ENCODE measurements at regions not wholly inside any gene's neighbourhood (a gene's known extent, or its start where the extent isn't known, plus 50 kb on each side); places are given as distances from the start of the nearest gene placed in this dataset.
A peak's percentile ranks its signal among the peaks of the same experiment; 100 is the strongest.

GRCh38 chr12:65607401-65607841 lies 216.9 kb upstream of the HMGA2 start:
- 72% methylated on average over 3 of the region's 3 CpGs for WGBS (ENCODE audit: missing lambda C conversion rate)
- no peak for DNase-seq (ENCODE audit: low read depth in 1 of 2, low spot score in 1 of 2)
- Histone ChIP-seq H3K27ac (no peak overlapping the region), H3K9me3 (peaks cover 10% of the 10 kb centered on the region; the same call in 1 of the 3 replicates), H3K4me1 (peaks cover 15% of the 10 kb centered on the region), H3K4me3 (no peak overlapping the region), H3K4me2 (no peak overlapping the region)
- POLR2A ChIA-PET, result no interaction called here
- CTCF ChIA-PET, result interaction anchor here (0.6 to 1.4 kb wide), 2 partner anchors 429 to 574 kb away, joined by 3 read pairs; no protein-coding TSS in a partner anchor
- ATAC-seq, result no peak
- TF ChIP-seq NPAS2 (CRISPR knock-in tag; IDR thresholded peaks at IDR 0.05; ENCODE audit: borderline replicate concordance) (no peak), CHD2 (IDR thresholded peaks at IDR 0.05; ENCODE audit: low read length, partially characterized antibody) (no peak), SMC3 (IDR thresholded peaks at IDR 0.05) (no peak), FOSL2 (IDR thresholded peaks at IDR 0.05) (no peak), FOSL2 (CRISPR knock-in tag; IDR thresholded peaks at IDR 0.05) (no peak), KDM1A (IDR thresholded peaks at IDR 0.05; ENCODE audit: low read depth) (no peak), JUN (IDR thresholded peaks at IDR 0.05) (no peak), CHD4 (IDR thresholded peaks at IDR 0.05; ENCODE audit: borderline replicate concordance) (no peak)
- FAIRE-seq, result no peak

- Histone ChIP-seq H3K4me3 (no peak overlapping the region), H3K4me2 (no peak overlapping the region), H3K27ac (no peak overlapping the region), H3K4me1 (peaks cover 11% of the 10 kb centered on the region), H3K9me3 (peaks cover 10% of the 10 kb centered on the region; the same call in 1 of the 3 replicates)
- no peak for TF ChIP-seq BCL3 (IDR thresholded peaks at IDR 0.05)
- no peak for TF ChIP-seq HDAC2 (IDR thresholded peaks at IDR 0.05)
- TF ChIP-seq NR3C1 (IDR thresholded peaks at IDR 0.05), result no peak
- TF ChIP-seq KDM5A (IDR thresholded peaks at IDR 0.05), result no peak
- TF ChIP-seq FOXS1 (CRISPR knock-in tag; IDR thresholded peaks at IDR 0.05), result no peak
- TF ChIP-seq FOSL2 (IDR thresholded peaks at IDR 0.05), result no peak
- TF ChIP-seq FOSL2 (CRISPR knock-in tag; IDR thresholded peaks at IDR 0.05), result no peak
- TF ChIP-seq RFX5 (IDR thresholded peaks at IDR 0.05), result no peak
- CTCF ChIA-PET, result interaction anchor here (0.7 to 1.6 kb wide), 6 partner anchors 11 to 428 kb away, joined by 3 to 5 read pairs (median 3); no protein-coding TSS in a partner anchor
- POLR2A ChIA-PET, result no interaction called here
- no peak for ATAC-seq
- FAIRE-seq, result no peak
- 87% methylated on average over 2 of the region's 2 CpGs for WGBS (ENCODE audit: missing lambda C conversion rate)
- DNase-seq (ENCODE audit: low read depth in 1 of 2, low spot score in 1 of 2), result no peak
Observed at GRCh38 chr12:65608319-65608916, 215.9 kb upstream of the HMGA2 start.

- Histone ChIP-seq H3K4me3 (no peak overlapping the region), H3K9me3 (peaks cover 10% of the 10 kb centered on the region; the same call in 1 of the 3 replicates), H3K4me2 (no peak overlapping the region), H3K27ac (no peak overlapping the region), H3K4me1 (peaks cover 2% of the 10 kb centered on the region; the same call in 1 of the 3 replicates)
- 52% methylated on average over 4 of the region's 4 CpGs for WGBS (ENCODE audit: missing lambda C conversion rate)
- DNase-seq (ENCODE audit: low read depth in 1 of 2, low spot score in 1 of 2) (peak in 1 of 2 experiments; percentile 31), FAIRE-seq (no peak), ATAC-seq (peak in 1 of 2 experiments; percentile 57; a peak in 2 of 6 replicates)
- CTCF ChIA-PET, result interaction anchor here (0.7 to 1.6 kb wide), 7 partner anchors 9 to 231 kb away, joined by 3 to 5 read pairs (median 3); no protein-coding TSS in a partner anchor
- POLR2A ChIA-PET, result no interaction called here
- no peak for TF ChIP-seq NPAS2 (CRISPR knock-in tag; IDR thresholded peaks at IDR 0.05; ENCODE audit: borderline replicate concordance)
- peak; percentile 63 for TF ChIP-seq SMC3 (IDR thresholded peaks at IDR 0.05)
- TF ChIP-seq CTCF (IDR thresholded peaks at IDR 0.05), result peak; percentile 33
- no peak for TF ChIP-seq FOXS1 (CRISPR knock-in tag; IDR thresholded peaks at IDR 0.05)
- TF ChIP-seq RAD21 (conservative IDR thresholded peaks at IDR 0.05 in 1 of 2, IDR thresholded peaks at IDR 0.05 in 1 of 2), result peak; percentile 67
- no peak for TF ChIP-seq CBX2 (IDR thresholded peaks at IDR 0.05; ENCODE audit: borderline replicate concordance, low read depth)
Observed at GRCh38 chr12:65609359-65609771, 214.9 kb upstream of the HMGA2 start.

Measured in A549 (cell line).